ENCODE measurements at regions not wholly inside any gene's neighbourhood (a gene's known extent, or its start where the extent isn't known, plus 50 kb on each side); places are given as distances from the start of the nearest gene placed in this dataset.
"Not testable (repeated sequence)": the region's sequence is repeated elsewhere in the genome, so short reads cannot be mapped to it uniquely, and the experiment has no call there.

DNA sequence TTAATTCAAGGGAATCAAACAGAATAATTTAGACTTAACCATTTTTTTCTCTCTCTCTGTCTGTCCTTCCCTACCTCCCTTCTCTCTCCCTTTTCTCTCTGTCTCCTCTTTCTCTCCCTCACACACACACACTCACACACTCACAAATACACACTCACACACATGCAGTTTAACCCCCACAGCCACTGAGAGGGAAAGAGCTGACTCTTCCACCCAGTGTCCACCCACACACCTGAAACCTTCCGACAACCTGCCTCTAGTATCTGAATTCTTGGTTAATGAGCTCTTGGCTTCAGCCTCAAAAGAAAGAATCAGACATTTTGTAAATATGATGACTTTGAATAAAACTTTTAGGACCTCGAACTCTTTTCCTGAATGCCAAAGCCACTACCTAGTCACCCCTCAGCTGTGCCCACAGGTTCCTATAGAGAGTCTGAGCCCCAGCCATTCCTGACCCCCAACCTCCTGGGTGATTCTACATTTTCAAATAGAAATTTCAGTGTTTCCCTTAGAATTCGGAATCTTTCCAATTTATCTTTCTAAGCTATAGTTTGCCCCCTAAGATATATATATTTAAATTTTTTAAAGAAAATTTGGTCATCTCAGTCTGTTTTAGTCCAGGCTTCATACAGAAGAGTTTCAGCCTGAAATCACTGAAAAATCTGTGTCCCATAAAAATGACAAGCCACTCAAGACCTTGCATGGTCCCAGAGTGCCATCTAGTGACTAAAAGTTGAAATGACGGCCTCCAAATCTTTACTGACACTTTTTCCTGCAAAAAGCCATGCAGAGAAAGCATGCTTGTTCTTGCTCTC, 202.8 kb downstream of the IPMK start:
- no peak overlapping the region for H3K4me3 ChIP-seq (ENCODE audit: low read length)

DNA sequence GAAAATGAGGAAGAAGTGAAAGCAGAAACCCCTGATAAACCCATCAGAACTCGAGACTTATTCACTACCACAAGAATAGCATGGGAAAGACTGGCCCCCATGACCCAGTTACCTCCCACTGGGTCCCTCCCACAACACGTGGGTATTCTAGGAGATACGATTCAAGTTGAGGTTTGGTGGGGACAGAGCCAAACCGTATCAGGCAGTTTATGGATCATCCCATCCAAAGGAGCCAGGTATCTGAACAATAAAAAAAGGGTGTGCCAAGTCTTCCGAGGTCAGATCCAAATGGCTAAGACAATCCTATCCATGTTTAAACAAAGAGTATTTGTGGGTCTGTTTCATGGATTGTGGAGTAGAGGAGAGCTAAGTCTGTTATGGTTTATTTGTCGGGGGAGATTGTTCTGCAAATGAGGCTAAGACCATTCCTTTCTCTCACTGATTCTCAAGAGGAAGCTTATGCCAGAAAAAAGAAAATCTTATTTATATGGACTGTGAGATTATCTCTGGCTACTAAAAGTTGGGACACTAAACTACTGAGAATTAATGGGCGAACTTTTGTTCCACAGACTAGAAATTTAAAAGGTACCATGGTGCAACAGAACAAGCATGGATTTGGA, 203.7 kb downstream of the IPMK start:
- no peak overlapping the region for H3K9ac ChIP-seq (ENCODE audit: low read length)
- no peak overlapping the region for H3K4me3 ChIP-seq (ENCODE audit: low read length)
- H3K36me3 ChIP-seq (ENCODE audit: control insufficient read depth, insufficient read depth, low read length), result no peaks in the 10 kb centered on the region
- H3K27me3 ChIP-seq (ENCODE audit: control insufficient read depth, insufficient read depth, low read length), result no peaks in the 10 kb centered on the region
- H3K4me1 ChIP-seq (ENCODE audit: control insufficient read depth, insufficient read depth, low read length), result no peaks in the 10 kb centered on the region
- no peak overlapping the region for H3K27ac ChIP-seq (ENCODE audit: low read depth, low read length)

More for the DNA sequence above, 202.8 kb downstream of the IPMK start:
- no peaks in the 10 kb centered on the region for H3K27me3 ChIP-seq (ENCODE audit: control insufficient read depth, insufficient read depth, low read length)
- no peak overlapping the region for H3K9ac ChIP-seq (ENCODE audit: low read length)
- no peaks in the 10 kb centered on the region for H3K4me1 ChIP-seq (ENCODE audit: control insufficient read depth, insufficient read depth, low read length)
- no peak overlapping the region for H3K27ac ChIP-seq (ENCODE audit: low read depth, low read length)
- H3K36me3 ChIP-seq (ENCODE audit: control insufficient read depth, insufficient read depth, low read length), result no peaks in the 10 kb centered on the region

DNA sequence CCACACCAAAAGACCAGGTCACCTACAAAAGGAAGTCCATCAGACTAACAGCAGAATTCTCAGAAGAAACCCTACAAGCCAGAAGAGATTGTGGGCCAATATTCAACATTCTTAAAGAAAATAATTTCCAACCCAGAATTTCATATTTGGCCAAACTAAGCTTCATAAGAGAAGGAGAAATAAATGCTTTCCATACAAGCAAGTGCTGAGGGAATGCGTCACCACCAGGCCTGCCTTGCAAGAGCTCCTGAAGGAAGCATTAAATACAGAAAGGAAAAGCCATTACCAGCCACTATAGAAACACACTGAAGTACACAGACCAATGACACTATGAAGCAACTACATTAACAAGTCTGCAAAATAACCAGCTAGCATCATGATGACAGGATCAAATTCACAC, 209.0 kb downstream of the IPMK start:
- not testable (repeated sequence) for H3K27ac ChIP-seq (ENCODE audit: low read depth, low read length); H3K27me3 ChIP-seq (ENCODE audit: control insufficient read depth, insufficient read depth, low read length); H3K9ac ChIP-seq (ENCODE audit: low read length); H3K36me3 ChIP-seq (ENCODE audit: control insufficient read depth, insufficient read depth, low read length); H3K4me1 ChIP-seq (ENCODE audit: control insufficient read depth, insufficient read depth, low read length); H3K4me3 ChIP-seq (ENCODE audit: low read length)

DNA sequence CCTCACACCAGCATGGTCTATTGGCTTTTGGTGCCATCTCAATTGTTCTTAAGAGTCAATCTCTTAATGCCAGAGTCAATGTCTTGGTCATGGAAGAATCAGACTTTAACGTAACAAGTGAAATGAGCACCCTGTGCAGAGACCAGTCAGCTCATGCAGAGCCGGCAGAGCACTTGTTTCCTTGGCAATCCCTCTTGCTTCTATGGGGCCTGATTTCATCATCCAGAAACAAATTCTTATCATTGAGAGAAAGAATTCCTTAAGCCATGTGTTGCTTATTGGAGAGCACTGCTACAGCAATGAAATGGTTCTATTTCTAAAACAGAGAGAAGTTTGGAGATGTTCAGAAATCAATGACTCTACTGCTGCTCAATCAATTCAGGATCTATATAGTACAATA, 212.8 kb downstream of the IPMK start:
- no peak overlapping the region for H3K9ac ChIP-seq (ENCODE audit: low read length)
- H3K4me3 ChIP-seq (ENCODE audit: low read length), result no peak overlapping the region
- H3K27me3 ChIP-seq (ENCODE audit: control insufficient read depth, insufficient read depth, low read length), result no peaks in the 10 kb centered on the region
- no peak overlapping the region for H3K27ac ChIP-seq (ENCODE audit: low read depth, low read length)
- no peaks in the 10 kb centered on the region for H3K36me3 ChIP-seq (ENCODE audit: control insufficient read depth, insufficient read depth, low read length)
- no peaks in the 10 kb centered on the region for H3K4me1 ChIP-seq (ENCODE audit: control insufficient read depth, insufficient read depth, low read length)

DNA sequence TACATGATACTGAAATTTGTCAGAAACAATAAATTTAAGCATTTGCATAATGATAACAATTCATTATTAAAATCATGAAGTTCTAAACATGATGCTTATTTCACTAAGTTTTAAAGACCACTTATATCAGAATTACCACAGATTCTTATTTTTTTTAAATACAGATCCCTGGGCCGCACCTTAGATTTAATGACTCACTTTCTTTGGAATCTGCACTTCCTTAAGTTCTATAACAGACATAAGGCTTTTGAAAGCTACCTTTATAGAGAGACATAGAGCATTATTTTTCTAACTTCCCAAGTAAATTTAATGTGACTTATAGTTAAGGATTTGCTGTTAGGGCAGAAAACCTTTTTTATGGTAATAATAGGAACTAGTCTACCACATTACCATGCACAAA, 214.9 kb downstream of the IPMK start:
- Histone ChIP-seq H3K36me3 (ENCODE audit: control insufficient read depth, insufficient read depth, low read length) (no peaks in the 10 kb centered on the region), H3K9ac (ENCODE audit: low read length) (no peak overlapping the region), H3K4me1 (ENCODE audit: control insufficient read depth, insufficient read depth, low read length) (no peaks in the 10 kb centered on the region), H3K27me3 (ENCODE audit: control insufficient read depth, insufficient read depth, low read length) (no peaks in the 10 kb centered on the region), H3K4me3 (ENCODE audit: low read length) (no peak overlapping the region), H3K27ac (ENCODE audit: low read depth, low read length) (no peak overlapping the region)

DNA sequence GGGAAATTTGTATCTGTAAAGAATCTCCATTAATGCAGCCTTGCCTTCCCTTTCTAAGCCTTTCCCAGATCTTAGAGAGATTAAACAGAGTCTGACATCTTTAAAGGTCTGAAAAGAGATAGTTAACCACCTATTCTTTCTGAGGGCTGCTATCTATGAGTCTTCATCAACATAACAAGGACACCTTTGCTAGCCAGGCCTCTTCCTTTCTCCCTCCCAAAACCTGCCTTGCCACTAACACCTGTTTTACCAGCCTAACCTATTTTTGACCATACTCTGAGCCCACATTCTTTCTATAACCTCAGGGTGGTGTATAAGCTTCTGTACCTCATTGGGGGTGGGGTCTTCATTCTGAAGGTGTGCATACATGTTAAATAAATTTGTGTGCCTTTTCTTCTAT, 217.1 kb downstream of the IPMK start:
- H3K4me1 ChIP-seq (ENCODE audit: control insufficient read depth, insufficient read depth, low read length), result no peaks in the 10 kb centered on the region

DNA sequence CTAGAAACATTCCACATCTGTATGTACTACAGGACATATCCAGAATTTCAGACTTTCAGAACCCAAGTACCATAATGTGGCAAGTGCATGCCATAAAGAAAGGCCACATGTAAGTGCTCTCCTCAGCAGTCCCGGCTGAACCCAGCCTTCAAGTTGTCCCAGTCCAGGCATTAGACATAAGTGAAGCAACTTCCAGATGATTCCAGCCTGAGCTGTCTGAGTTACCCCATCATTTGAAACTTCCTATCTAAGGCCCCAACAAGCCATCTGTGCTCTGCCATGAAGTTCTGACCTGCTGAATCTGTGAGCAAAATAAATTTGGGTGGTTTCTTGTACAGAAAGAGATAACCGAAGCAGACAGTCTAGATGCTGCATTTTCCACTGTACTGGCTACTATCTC, 218.8 kb downstream of the IPMK start:
- no peaks in the 10 kb centered on the region for H3K36me3 ChIP-seq (ENCODE audit: control insufficient read depth, insufficient read depth, low read length)
- no peak overlapping the region for H3K4me3 ChIP-seq (ENCODE audit: low read length)
- no peak overlapping the region for H3K27ac ChIP-seq (ENCODE audit: low read depth, low read length)
- no peaks in the 10 kb centered on the region for H3K4me1 ChIP-seq (ENCODE audit: control insufficient read depth, insufficient read depth, low read length)
- H3K9ac ChIP-seq (ENCODE audit: low read length), result no peak overlapping the region
- H3K27me3 ChIP-seq (ENCODE audit: control insufficient read depth, insufficient read depth, low read length), result no peaks in the 10 kb centered on the region

More for the DNA sequence above, 217.1 kb downstream of the IPMK start:
- H3K9ac ChIP-seq (ENCODE audit: low read length), result no peak overlapping the region
- H3K27me3 ChIP-seq (ENCODE audit: control insufficient read depth, insufficient read depth, low read length), result no peaks in the 10 kb centered on the region
- no peak overlapping the region for H3K27ac ChIP-seq (ENCODE audit: low read depth, low read length)
- H3K36me3 ChIP-seq (ENCODE audit: control insufficient read depth, insufficient read depth, low read length), result no peaks in the 10 kb centered on the region
- no peak overlapping the region for H3K4me3 ChIP-seq (ENCODE audit: low read length)

DNA sequence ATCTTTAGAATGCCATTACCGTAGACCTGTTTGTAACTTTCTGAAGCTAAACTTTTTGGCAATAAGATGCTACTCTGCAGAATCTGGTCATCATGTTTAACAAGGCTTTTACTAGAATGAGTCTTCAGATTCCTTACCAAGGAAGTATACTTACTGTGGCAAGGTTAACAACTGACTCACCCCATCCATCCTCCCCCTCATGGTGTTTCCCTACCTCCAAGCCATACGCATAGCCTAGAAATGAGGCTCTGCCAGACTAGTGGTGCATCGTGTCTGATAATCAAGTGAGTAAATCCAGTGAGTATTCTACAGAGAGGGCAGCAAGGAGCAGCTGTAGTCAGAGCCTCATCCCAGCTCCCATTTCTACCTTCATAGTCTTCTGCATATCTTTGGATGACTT, 223.6 kb downstream of the IPMK start:
- Histone ChIP-seq H3K27me3 (ENCODE audit: control insufficient read depth, insufficient read depth, low read length) (no peaks in the 10 kb centered on the region), H3K27ac (ENCODE audit: low read depth, low read length) (no peak overlapping the region), H3K36me3 (ENCODE audit: control insufficient read depth, insufficient read depth, low read length) (no peaks in the 10 kb centered on the region), H3K9ac (ENCODE audit: low read length) (no peak overlapping the region), H3K4me1 (ENCODE audit: control insufficient read depth, insufficient read depth, low read length) (no peaks in the 10 kb centered on the region), H3K4me3 (ENCODE audit: low read length) (no peak overlapping the region)

DNA sequence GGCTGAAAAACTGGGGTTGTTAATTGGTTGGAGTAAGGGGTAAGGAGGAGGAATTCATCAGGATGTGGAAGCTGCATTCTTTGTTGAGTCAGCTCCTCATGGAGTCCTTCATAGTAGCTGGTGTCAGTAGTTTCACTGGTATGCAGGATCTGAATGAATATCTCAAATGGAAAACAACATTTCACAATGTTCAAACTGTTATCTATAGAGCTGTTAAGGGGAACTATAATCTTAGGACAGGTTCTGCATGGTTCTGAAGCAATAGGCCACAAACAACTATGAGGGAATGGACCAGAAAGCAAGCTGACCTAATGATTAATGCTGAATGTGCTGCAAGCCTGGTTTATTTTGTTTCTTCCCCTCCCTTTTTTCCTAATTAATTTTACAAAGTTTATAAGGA, 225.8 kb downstream of the IPMK start:
- H3K9ac ChIP-seq (ENCODE audit: low read length), result no peak overlapping the region

DNA sequence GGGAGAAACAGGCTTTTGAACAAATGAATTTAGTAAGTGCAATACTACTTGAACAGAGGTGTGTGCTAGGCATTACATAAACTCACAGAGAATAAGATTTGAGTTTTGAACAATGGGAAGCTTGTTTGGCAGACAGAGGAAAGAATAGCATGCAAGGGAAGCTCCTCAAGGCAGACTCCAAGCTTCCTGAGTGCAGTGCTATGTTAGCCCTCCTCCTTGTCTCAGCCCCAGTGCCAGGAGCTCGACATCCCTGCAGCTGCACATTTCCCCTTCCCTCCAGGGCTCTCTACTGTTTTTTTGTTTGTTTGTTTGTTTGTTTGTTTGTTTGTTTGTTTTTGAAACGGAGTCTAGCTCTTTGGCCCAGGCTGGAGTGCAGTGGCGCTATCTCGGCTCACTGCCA, 237.5 kb downstream of the IPMK start:
- H3K4me3 ChIP-seq (ENCODE audit: low read length), result no peak overlapping the region
- H3K9ac ChIP-seq (ENCODE audit: low read length), result no peak overlapping the region
- H3K4me1 ChIP-seq (ENCODE audit: control insufficient read depth, insufficient read depth, low read length), result no peaks in the 10 kb centered on the region
- no peaks in the 10 kb centered on the region for H3K36me3 ChIP-seq (ENCODE audit: control insufficient read depth, insufficient read depth, low read length)
- no peak overlapping the region for H3K27ac ChIP-seq (ENCODE audit: low read depth, low read length)
- no peaks in the 10 kb centered on the region for H3K27me3 ChIP-seq (ENCODE audit: control insufficient read depth, insufficient read depth, low read length)

More for the DNA sequence above, 225.8 kb downstream of the IPMK start:
- no peaks in the 10 kb centered on the region for H3K27me3 ChIP-seq (ENCODE audit: control insufficient read depth, insufficient read depth, low read length)
- H3K27ac ChIP-seq (ENCODE audit: low read depth, low read length), result no peak overlapping the region
- no peaks in the 10 kb centered on the region for H3K4me1 ChIP-seq (ENCODE audit: control insufficient read depth, insufficient read depth, low read length)
- H3K4me3 ChIP-seq (ENCODE audit: low read length), result no peak overlapping the region
- H3K36me3 ChIP-seq (ENCODE audit: control insufficient read depth, insufficient read depth, low read length), result no peaks in the 10 kb centered on the region

DNA sequence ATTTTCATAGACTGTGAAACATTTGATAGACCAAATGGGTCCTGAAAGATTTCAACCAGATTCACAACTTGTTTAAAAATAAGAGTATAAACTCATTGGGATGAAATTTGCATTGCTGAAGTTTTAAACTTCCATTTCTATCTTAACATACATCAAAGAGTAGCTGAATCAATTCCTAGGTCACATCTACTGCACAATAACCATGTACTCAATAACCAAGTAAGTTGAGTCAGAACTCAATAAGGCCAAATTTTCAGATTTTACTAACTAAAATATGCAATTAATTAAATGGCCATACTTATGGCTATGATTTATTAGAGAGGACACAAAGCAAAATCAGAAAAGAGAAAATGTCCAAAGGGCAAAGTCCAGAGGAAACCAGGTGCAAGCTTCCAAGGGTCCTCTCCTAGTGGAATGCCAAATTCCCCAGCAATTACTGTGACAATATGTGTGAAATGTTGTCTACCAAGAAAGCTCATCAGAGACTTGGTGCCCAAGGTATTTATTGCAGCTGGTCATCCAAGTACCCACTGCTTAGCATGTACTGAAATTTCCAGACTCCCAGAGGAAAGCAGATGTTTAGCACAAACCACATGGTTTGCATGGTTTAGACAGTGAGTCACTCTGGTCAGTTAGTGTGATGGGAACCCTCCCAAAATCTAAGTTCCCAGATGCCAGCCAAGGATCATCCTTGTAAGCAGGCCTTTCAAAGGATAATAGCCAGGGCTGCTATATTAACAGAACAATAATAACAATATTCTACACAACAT, 238.9 kb downstream of the IPMK start:
- H3K4me3 ChIP-seq (ENCODE audit: low read length), result no peak overlapping the region
- H3K36me3 ChIP-seq (ENCODE audit: control insufficient read depth, insufficient read depth, low read length), result no peaks in the 10 kb centered on the region
- no peak overlapping the region for H3K27ac ChIP-seq (ENCODE audit: low read depth, low read length)
- no peaks in the 10 kb centered on the region for H3K27me3 ChIP-seq (ENCODE audit: control insufficient read depth, insufficient read depth, low read length)
- no peak overlapping the region for H3K9ac ChIP-seq (ENCODE audit: low read length)
- H3K4me1 ChIP-seq (ENCODE audit: control insufficient read depth, insufficient read depth, low read length), result no peaks in the 10 kb centered on the region

DNA sequence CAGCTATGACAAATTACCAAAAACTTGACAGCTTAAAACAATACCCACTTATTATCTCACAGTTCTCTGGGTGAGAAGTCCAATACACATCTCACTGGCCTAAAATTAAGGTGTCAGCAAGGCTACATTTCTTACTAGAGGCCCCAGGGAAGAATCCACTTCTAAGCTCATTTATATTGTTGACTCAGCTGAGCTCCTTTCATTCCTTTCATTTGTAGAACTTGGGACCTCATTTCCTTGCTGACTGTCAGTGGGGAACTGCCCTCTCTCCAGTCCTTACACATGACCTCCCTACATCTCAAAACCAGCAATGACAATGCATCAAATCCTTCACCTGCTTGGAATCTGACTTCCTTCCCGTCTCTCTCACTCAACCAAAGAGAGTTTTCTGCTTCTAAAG, 240.3 kb downstream of the IPMK start:
- H3K27me3 ChIP-seq (ENCODE audit: control insufficient read depth, insufficient read depth, low read length), result no peaks in the 10 kb centered on the region
- no peaks in the 10 kb centered on the region for H3K4me1 ChIP-seq (ENCODE audit: control insufficient read depth, insufficient read depth, low read length)
- no peaks in the 10 kb centered on the region for H3K36me3 ChIP-seq (ENCODE audit: control insufficient read depth, insufficient read depth, low read length)
- H3K27ac ChIP-seq (ENCODE audit: low read depth, low read length), result no peak overlapping the region
- H3K4me3 ChIP-seq (ENCODE audit: low read length), result no peak overlapping the region
- H3K9ac ChIP-seq (ENCODE audit: low read length), result no peak overlapping the region

Data from rectal smooth muscle tissue (tissue), 1 donor.